Right lobe of liver (tissue), 4 donors: ENCODE measurements at regions not wholly inside any gene's neighbourhood (a gene's known extent, or its start where the extent isn't known, plus 50 kb on each side); places are given as distances from the start of the nearest gene placed in this dataset.

Source experiments
- POLR2A ChIP-seq: fragments of 450-650 bp; IDR thresholded peaks from one replicate; pipeline ENCODE4 v1.6.1; 2017; ENCODE audit warnings: antibody characterized with exemption, mild to moderate bottlenecking
- TF ChIP-seq, protein P1 (sequence below), 4 donors: fragments of 200-600 bp in 3 of 4; fragments of 450-650 bp in 1 of 4; IDR thresholded peaks; one replicate each; pipeline versions ENCODE4 v1.5.1 to v1.8.0; 2016 to 2022; ENCODE audit warnings: antibody characterized with exemption in 4 of 4, mild to moderate bottlenecking in 2 of 4
- donor health status: DM: no; HTN: no; CAD: no.
- donor health status: DM: no; HTN: no; CAD: no.
- donor health status: DM: no; HTN: yes; CAD: no.

- TF ChIP-seq, protein P1, sequence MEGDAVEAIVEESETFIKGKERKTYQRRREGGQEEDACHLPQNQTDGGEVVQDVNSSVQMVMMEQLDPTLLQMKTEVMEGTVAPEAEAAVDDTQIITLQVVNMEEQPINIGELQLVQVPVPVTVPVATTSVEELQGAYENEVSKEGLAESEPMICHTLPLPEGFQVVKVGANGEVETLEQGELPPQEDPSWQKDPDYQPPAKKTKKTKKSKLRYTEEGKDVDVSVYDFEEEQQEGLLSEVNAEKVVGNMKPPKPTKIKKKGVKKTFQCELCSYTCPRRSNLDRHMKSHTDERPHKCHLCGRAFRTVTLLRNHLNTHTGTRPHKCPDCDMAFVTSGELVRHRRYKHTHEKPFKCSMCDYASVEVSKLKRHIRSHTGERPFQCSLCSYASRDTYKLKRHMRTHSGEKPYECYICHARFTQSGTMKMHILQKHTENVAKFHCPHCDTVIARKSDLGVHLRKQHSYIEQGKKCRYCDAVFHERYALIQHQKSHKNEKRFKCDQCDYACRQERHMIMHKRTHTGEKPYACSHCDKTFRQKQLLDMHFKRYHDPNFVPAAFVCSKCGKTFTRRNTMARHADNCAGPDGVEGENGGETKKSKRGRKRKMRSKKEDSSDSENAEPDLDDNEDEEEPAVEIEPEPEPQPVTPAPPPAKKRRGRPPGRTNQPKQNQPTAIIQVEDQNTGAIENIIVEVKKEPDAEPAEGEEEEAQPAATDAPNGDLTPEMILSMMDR (IDR thresholded peaks at IDR 0.05), result no peak
- no peak for TF ChIP-seq POLR2A
Observed at GRCh38 chr1:221069986-221070385, 190.7 kb downstream of the HLX start.
